ENCODE measurements at regions not wholly inside any gene's neighbourhood (a gene's known extent, or its start where the extent isn't known, plus 50 kb on each side); places are given as distances from the start of the nearest gene placed in this dataset.

DNA sequence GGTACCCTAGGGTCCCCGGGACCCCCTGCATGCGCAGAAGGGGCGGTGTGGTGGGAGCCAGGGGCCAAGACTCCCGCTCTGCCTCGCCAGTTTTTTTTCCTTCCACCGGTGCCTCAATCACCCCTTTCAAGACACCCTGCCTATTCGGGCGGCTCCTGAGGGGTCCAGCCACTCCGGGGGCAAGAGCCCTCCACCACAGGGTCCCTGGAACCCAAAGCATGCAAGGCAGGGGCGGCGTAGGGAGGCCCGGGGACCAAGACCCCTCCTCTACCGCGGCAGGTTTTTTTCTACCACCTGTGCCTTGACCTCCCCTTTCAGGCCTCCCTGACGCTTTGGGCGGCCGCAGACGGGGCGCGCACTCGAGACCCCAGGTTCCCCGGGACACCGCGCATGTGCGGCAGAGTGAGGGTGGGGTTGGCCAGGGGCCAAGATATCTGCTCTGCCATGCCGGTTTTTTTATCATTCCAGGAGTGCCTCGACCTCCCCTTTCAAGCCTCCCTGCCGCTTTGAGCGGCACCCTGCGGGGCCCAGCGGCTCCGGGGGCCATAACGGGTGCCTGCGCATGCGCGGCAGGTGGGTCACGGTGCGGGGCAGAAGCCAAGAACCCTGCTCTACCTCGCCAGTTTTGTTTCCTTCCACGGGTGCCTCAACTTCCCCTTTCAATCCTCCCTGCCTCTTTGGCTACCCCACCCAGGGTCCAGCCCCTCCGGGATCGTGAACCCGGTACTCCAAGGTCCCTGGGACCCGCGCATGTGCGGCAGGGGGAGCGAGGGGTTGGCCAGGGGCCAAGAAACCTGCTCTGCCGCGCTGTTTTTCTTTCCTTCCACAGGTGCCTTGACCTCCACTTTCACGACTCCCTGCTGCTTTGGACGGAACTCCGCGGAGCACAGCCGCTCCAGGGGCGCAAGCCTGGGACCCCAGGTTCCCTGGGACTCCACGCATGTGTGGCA lies 328.1 kb downstream of the ALG10 start:
- Histone ChIP-seq H3K27me3 (no peaks in the 10 kb centered on the region), H3K27ac (no peak overlapping the region)

DNA sequence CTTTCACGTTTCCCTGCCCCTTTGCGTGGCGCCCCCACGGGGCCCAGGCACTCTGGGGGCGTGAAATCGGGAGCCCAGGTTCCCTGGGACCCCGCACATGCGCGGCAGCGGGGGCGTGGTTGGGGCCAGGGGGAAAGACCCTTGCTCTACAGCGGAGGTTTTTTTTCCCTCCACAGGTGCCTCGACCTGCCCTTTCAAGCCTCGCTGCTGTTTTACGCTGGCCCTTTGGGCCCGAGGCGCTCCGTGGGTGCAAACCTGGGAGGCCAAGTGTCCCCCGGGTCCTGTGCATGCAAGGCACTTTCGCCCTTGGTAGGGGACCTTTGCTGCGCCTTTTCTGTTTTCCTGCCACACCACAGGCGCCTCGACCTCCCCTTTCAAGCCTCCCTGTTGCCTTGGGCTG lies 329.8 kb downstream of the ALG10 start:
- H3K4me1 ChIP-seq, result no peaks in the 10 kb centered on the region
- TF ChIP-seq, protein P1, sequence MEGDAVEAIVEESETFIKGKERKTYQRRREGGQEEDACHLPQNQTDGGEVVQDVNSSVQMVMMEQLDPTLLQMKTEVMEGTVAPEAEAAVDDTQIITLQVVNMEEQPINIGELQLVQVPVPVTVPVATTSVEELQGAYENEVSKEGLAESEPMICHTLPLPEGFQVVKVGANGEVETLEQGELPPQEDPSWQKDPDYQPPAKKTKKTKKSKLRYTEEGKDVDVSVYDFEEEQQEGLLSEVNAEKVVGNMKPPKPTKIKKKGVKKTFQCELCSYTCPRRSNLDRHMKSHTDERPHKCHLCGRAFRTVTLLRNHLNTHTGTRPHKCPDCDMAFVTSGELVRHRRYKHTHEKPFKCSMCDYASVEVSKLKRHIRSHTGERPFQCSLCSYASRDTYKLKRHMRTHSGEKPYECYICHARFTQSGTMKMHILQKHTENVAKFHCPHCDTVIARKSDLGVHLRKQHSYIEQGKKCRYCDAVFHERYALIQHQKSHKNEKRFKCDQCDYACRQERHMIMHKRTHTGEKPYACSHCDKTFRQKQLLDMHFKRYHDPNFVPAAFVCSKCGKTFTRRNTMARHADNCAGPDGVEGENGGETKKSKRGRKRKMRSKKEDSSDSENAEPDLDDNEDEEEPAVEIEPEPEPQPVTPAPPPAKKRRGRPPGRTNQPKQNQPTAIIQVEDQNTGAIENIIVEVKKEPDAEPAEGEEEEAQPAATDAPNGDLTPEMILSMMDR (IDR thresholded peaks at IDR 0.05), result no peak
- H3K27ac ChIP-seq, result no peak overlapping the region
- no peaks in the 10 kb centered on the region for H3K27me3 ChIP-seq
- H3K4me3 ChIP-seq, result no peak overlapping the region
- intact Hi-C loops (cut with DNase I), result no loop called here
- no peak for DNase-seq (ENCODE audit: low spot score in 2 of 2)
- peaks cover 12 to 14% of the 10 kb centered on the region in 2 donors for H3K9me3 ChIP-seq
- H3K36me3 ChIP-seq, result no peaks in the 10 kb centered on the region

More for the DNA sequence above, 328.1 kb downstream of the ALG10 start:
- Histone ChIP-seq H3K36me3 (no peaks in the 10 kb centered on the region), H3K9me3 (peaks cover 11 to 12% of the 10 kb centered on the region in 2 donors), H3K4me3 (no peak overlapping the region), H3K4me1 (no peaks in the 10 kb centered on the region)
- DNase-seq (ENCODE audit: low spot score in 2 of 2), result no peak
- intact Hi-C loops (cut with DNase I), result no loop called here
- TF ChIP-seq, protein P1 (IDR thresholded peaks at IDR 0.05), result no peak

DNA sequence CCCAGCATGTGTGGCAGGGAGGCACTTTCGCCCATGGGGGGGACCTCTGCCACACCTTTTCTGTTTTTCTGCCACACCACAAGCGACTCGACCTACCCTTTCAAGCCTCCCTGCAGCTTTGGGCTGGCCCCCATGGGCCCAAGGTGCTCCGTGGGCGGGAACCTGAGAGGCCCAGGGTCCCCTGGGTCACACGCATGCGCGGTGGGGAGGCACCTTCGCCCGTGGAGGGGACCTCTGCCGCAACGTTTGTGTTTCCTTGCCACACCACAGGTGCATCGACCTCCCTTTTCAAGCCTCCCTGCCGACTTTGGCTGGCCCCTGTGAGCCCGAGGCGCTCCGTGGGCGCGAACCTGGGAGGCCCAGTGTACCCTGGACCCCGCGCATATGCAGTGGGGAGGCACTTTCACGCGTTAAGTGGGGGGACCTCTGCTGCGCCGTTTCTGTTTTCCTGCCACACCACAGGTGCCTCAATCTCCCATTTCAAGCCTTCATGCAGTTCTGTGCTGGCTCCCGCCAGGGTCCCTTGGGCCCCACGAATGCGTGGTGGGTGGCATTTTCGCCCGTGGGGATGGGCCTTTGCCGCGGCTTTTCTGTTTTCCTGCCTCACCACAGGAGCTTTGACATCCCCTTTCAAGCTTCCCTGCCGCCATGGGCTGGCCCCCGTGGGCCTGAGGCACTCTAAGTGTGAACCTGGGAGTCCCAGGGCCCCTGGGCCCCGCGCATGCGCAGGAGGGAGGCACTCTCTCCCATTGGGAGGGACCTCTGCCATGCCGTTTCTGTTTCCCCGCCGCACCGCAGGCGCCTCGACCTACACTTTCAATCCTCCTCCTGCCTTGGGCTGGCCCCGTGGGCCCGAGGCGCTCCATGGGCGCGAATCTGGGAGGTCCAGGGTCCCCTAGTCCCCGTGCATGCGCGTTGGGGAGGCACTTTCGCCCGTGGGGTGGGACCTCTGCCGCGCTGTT lies 332.2 kb downstream of the ALG10 start:
- intact Hi-C loops (cut with DNase I), result no loop called here

DNA sequence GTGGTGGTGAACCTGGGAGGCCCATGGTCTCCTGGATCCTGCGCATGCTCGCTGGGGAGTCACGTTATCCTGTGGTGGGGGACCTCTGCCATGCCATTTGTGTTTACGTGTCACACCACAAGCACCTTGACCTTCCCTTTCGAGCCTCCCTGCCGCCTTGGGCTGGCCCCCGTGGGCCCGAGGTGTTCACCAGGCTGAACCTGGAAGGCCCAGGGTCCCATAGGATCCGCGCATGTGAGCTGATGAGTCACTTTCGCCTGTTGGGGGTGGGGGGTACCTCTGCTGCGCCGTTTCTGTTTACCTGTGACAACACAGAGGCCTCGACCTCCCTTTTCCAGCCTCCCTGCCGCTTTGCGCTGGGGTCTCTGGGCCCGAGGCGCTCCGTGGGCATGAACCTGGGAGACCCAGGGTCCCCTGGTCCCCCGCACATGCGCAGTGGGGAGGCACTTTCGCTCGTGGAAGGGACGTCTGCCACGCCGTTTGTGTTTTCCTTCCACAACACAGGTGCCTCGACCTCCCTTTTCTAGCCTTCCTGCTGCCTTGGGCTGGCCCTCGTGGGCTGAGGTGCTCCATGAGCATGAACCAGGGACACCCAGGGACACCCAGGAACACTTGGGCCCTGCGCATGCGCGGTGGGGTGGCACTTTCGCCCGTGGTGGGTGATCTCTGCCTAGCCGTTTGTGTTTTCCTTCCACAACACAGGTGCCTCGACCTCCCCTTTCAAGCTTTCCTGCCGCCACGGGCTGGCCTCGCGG lies 334.1 kb downstream of the ALG10 start:
- Histone ChIP-seq H3K4me1 (no peaks in the 10 kb centered on the region), H3K27me3 (no peaks in the 10 kb centered on the region), H3K4me3 (no peak overlapping the region), H3K9me3 (peaks cover 4 to 16% of the 10 kb centered on the region in 2 donors), H3K27ac (no peak overlapping the region), H3K36me3 (no peaks in the 10 kb centered on the region)
- no peak for DNase-seq (ENCODE audit: low spot score in 2 of 2)
- intact Hi-C loops (cut with DNase I), result no loop called here
- TF ChIP-seq, protein P1 (IDR thresholded peaks at IDR 0.05), result no peak

More for the DNA sequence above, 332.2 kb downstream of the ALG10 start:
- no peaks in the 10 kb centered on the region for H3K4me1 ChIP-seq
- H3K9me3 ChIP-seq, result peaks cover 7 to 16% of the 10 kb centered on the region in 2 donors
- TF ChIP-seq, protein P1 (IDR thresholded peaks at IDR 0.05), result no peak
- no peak overlapping the region for H3K4me3 ChIP-seq
- no peaks in the 10 kb centered on the region for H3K27me3 ChIP-seq
- no peaks in the 10 kb centered on the region for H3K36me3 ChIP-seq
- no peak overlapping the region for H3K27ac ChIP-seq
- no peak for DNase-seq (ENCODE audit: low spot score in 2 of 2)

DNA sequence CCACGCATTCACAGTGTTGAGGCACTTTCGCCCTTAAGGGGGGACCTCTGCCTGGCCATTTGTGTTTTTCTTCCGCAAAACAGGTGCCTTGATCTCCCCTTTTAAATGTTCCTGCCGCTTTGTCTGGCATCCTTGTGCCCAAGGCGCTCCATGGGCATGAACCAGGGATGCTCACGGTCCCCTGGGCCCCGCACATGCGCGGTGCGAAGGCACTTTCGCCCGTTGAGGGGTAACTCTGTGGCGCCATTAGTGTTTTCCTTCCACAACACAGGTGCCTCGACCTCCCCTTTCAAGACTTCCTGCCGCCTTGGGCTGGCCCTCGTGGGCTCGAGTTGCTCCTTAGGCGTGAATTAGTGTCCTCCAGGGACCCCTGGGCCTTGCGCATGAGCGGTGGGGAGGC lies 335.5 kb downstream of the ALG10 start:
- H3K36me3 ChIP-seq, result no peaks in the 10 kb centered on the region
- no peak overlapping the region for H3K27ac ChIP-seq
- H3K9me3 ChIP-seq, result peaks cover 6 to 16% of the 10 kb centered on the region in 2 donors
- H3K4me1 ChIP-seq, result no peaks in the 10 kb centered on the region
- no peak overlapping the region for H3K4me3 ChIP-seq
- no peak for DNase-seq (ENCODE audit: low spot score in 2 of 2)
- TF ChIP-seq, protein P1 (IDR thresholded peaks at IDR 0.05), result no peak
- H3K27me3 ChIP-seq, result no peaks in the 10 kb centered on the region
- intact Hi-C loops (cut with DNase I), result no loop called here

All from ascending aorta (tissue), 2 donors.